ENCODE measurements at regions not wholly inside any gene's neighbourhood (a gene's known extent, or its start where the extent isn't known, plus 50 kb on each side); places are given as distances from the start of the nearest gene placed in this dataset.

- no peak for DNase-seq (ENCODE audit: low read depth)
- Histone ChIP-seq H3K9me3 (ENCODE audit: control insufficient read depth, low read length) (no peaks in the 10 kb centered on the region), H3K4me3 (ENCODE audit: low read length) (no peak overlapping the region), H3K9ac (ENCODE audit: low read length) (no peak overlapping the region), H3K4me1 (ENCODE audit: control insufficient read depth, insufficient read depth, low read length) (no peaks in the 10 kb centered on the region), H3K27me3 (replicated peaks; ENCODE audit: control insufficient read depth, insufficient read depth, low read length) (peaks cover 16% of the 10 kb centered on the region), H3K36me3 (ENCODE audit: control insufficient read depth, insufficient read depth, low read length, severe bottlenecking) (no peaks in the 10 kb centered on the region)
These were observed 144.7 kb upstream of the FRMD4B start for GRCh38 chr3:69530554-69530953.

DNA sequence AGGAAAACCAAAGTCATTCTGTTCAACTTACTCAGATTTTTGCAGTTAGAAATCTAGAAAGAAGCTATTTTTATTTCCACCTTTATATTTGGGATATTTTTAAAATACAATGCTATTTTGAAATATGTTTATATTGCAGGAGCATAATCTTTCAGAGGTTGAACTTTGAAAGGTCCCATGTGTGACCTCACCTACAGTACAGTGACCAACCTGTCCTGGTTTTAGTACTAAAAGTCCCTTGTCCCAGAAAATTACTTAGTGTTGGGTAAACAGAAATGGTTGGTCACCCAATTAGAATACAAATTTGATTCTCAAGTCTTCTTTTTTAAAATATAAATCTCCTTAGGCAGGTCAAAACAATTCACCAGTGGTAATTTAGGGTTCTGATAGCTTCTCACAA, 141.6 kb upstream of the FRMD4B start:
- peaks cover 4% of the 10 kb centered on the region for H3K9me3 ChIP-seq (ENCODE audit: control insufficient read depth, low read length)
- H3K4me3 ChIP-seq (ENCODE audit: low read length): no peak overlapping the region
- H3K36me3 ChIP-seq (ENCODE audit: control insufficient read depth, insufficient read depth, low read length, severe bottlenecking): no peaks in the 10 kb centered on the region
- peaks cover 15% of the 10 kb centered on the region for H3K27me3 ChIP-seq (replicated peaks; ENCODE audit: control insufficient read depth, insufficient read depth, low read length)
- no peaks in the 10 kb centered on the region for H3K4me1 ChIP-seq (ENCODE audit: control insufficient read depth, insufficient read depth, low read length)
- DNase-seq (ENCODE audit: low read depth): no peak
- no peak overlapping the region for H3K9ac ChIP-seq (ENCODE audit: low read length)

- no peak for DNase-seq (ENCODE audit: low read depth)
- H3K9me3 ChIP-seq (ENCODE audit: control insufficient read depth, low read length): peaks cover 4% of the 10 kb centered on the region
- H3K4me1 ChIP-seq (ENCODE audit: control insufficient read depth, insufficient read depth, low read length): no peaks in the 10 kb centered on the region
- H3K4me3 ChIP-seq (ENCODE audit: low read length): no peak overlapping the region
- H3K36me3 ChIP-seq (ENCODE audit: control insufficient read depth, insufficient read depth, low read length, severe bottlenecking): no peaks in the 10 kb centered on the region
- peaks cover 15% of the 10 kb centered on the region for H3K27me3 ChIP-seq (replicated peaks; ENCODE audit: control insufficient read depth, insufficient read depth, low read length)
- H3K9ac ChIP-seq (ENCODE audit: low read length): no peak overlapping the region
These were observed 138.9 kb upstream of the FRMD4B start for GRCh38 chr3:69524816-69525215.

DNA sequence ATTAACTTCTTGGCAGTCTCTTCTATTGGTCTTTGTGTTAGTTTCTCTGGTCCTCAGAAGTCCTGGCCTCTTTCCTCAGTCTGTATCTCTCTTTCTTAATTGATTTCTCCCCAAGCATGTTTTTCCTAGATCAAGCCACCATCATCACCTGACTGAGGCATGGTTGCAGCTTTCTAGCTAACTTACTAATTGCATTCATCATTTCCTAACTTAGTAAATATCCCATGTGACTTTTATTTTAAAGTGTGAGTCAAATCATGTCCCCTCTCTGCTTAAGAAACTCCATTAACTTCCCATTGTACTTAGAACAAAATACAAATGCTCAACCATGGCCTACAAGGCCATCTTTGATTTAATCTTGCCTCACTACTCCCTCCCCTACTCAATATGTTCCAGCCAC, 135.4 kb upstream of the FRMD4B start:
- no peak for DNase-seq (ENCODE audit: low read depth)
- peaks cover 8% of the 10 kb centered on the region for H3K27me3 ChIP-seq (replicated peaks; ENCODE audit: control insufficient read depth, insufficient read depth, low read length)
- H3K9me3 ChIP-seq (ENCODE audit: control insufficient read depth, low read length): peaks cover 4% of the 10 kb centered on the region
- no peaks in the 10 kb centered on the region for H3K36me3 ChIP-seq (ENCODE audit: control insufficient read depth, insufficient read depth, low read length, severe bottlenecking)
- no peak overlapping the region for H3K9ac ChIP-seq (ENCODE audit: low read length)
- no peak overlapping the region for H3K4me3 ChIP-seq (ENCODE audit: low read length)
- no peaks in the 10 kb centered on the region for H3K4me1 ChIP-seq (ENCODE audit: control insufficient read depth, insufficient read depth, low read length)

DNA sequence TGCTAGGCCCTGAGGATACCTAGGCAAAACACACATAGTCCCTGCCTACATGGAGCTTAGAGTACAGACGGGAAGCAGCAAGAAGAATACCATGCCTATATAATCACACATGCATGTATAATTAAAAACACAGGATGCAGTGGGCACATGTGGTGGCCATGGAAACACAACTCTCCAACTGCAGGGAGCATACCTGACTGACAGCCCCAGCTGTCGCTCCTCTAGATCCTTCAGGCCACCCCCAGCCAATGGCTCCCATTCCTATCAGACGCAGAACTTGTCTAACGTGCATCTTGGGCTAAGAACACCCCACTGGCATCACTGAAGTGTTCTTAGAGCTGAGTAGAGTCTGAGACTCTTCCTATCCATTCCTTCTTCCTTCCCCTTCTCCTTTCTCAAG, 125.5 kb upstream of the FRMD4B start:
- Histone ChIP-seq H3K36me3 (ENCODE audit: control insufficient read depth, insufficient read depth, low read length, severe bottlenecking) (no peaks in the 10 kb centered on the region), H3K4me1 (ENCODE audit: control insufficient read depth, insufficient read depth, low read length) (peaks cover 9% of the 10 kb centered on the region), H3K4me3 (ENCODE audit: low read length) (no peak overlapping the region), H3K27me3 (replicated peaks; ENCODE audit: control insufficient read depth, insufficient read depth, low read length) (peaks cover 4% of the 10 kb centered on the region), H3K9me3 (ENCODE audit: control insufficient read depth, low read length) (peaks cover 25% of the 10 kb centered on the region), H3K9ac (ENCODE audit: low read length) (no peak overlapping the region)
- DNase-seq (ENCODE audit: low read depth): no peak

GRCh38 chr3:69510481-69511030, 124.7 kb upstream of the FRMD4B start:
- no peak for DNase-seq (ENCODE audit: low read depth)
- Histone ChIP-seq H3K36me3 (ENCODE audit: control insufficient read depth, insufficient read depth, low read length, severe bottlenecking) (no peaks in the 10 kb centered on the region), H3K9ac (ENCODE audit: low read length) (no peak overlapping the region), H3K4me3 (ENCODE audit: low read length) (no peak overlapping the region), H3K27me3 (replicated peaks; ENCODE audit: control insufficient read depth, insufficient read depth, low read length) (peaks cover 4% of the 10 kb centered on the region), H3K9me3 (ENCODE audit: control insufficient read depth, low read length) (peaks cover 25% of the 10 kb centered on the region), H3K4me1 (ENCODE audit: control insufficient read depth, insufficient read depth, low read length) (peaks cover 9% of the 10 kb centered on the region)

DNA sequence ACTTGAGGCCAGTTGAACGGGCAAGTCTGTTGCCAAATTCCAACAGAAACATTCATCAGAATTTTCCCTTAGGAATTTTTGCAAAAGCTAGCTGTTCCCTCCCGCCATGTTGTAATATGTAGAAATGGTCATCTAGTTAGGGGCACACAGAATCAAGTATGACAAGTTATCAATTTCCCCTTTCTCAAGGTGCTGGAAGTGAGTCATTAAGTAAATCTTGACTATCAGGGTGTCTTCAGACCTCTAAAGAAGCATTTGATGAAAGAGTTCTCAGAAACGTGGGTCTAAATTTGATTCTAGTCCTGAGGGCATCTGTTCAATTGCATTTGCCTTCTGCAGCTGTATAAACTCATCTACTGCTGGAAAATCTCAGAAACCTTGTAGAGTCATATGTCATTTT, 123.4 kb upstream of the FRMD4B start:
- peaks cover 16% of the 10 kb centered on the region for H3K9me3 ChIP-seq (ENCODE audit: control insufficient read depth, low read length)
- H3K27me3 ChIP-seq (replicated peaks; ENCODE audit: control insufficient read depth, insufficient read depth, low read length): peaks cover 4% of the 10 kb centered on the region
- H3K4me1 ChIP-seq (ENCODE audit: control insufficient read depth, insufficient read depth, low read length): peaks cover 15% of the 10 kb centered on the region
- no peaks in the 10 kb centered on the region for H3K36me3 ChIP-seq (ENCODE audit: control insufficient read depth, insufficient read depth, low read length, severe bottlenecking)
- H3K4me3 ChIP-seq (ENCODE audit: low read length): no peak overlapping the region
- DNase-seq (ENCODE audit: low read depth): no peak
- H3K9ac ChIP-seq (ENCODE audit: low read length): no peak overlapping the region

- no peak for DNase-seq (ENCODE audit: low read depth)
- Histone ChIP-seq H3K36me3 (ENCODE audit: control insufficient read depth, insufficient read depth, low read length, severe bottlenecking) (no peaks in the 10 kb centered on the region), H3K9ac (ENCODE audit: low read length) (no peak overlapping the region), H3K4me3 (ENCODE audit: low read length) (no peak overlapping the region), H3K4me1 (ENCODE audit: control insufficient read depth, insufficient read depth, low read length) (peaks cover 18% of the 10 kb centered on the region), H3K9me3 (ENCODE audit: control insufficient read depth, low read length) (no peaks in the 10 kb centered on the region), H3K27me3 (replicated peaks; ENCODE audit: control insufficient read depth, insufficient read depth, low read length) (peaks cover 4% of the 10 kb centered on the region)
These were observed 120.0 kb upstream of the FRMD4B start for GRCh38 chr3:69505770-69506407.

GRCh38 chr3:69504232-69504631, 118.3 kb upstream of the FRMD4B start:
- no peak overlapping the region for H3K9ac ChIP-seq (ENCODE audit: low read length)
- DNase-seq (ENCODE audit: low read depth): peak; percentile 12
- H3K4me3 ChIP-seq (ENCODE audit: low read length): no peak overlapping the region
- peaks cover 22% of the 10 kb centered on the region for H3K4me1 ChIP-seq (ENCODE audit: control insufficient read depth, insufficient read depth, low read length)
- H3K9me3 ChIP-seq (ENCODE audit: control insufficient read depth, low read length): no peaks in the 10 kb centered on the region
- peaks cover 4% of the 10 kb centered on the region for H3K27me3 ChIP-seq (replicated peaks; ENCODE audit: control insufficient read depth, insufficient read depth, low read length)
- no peaks in the 10 kb centered on the region for H3K36me3 ChIP-seq (ENCODE audit: control insufficient read depth, insufficient read depth, low read length, severe bottlenecking)

DNA sequence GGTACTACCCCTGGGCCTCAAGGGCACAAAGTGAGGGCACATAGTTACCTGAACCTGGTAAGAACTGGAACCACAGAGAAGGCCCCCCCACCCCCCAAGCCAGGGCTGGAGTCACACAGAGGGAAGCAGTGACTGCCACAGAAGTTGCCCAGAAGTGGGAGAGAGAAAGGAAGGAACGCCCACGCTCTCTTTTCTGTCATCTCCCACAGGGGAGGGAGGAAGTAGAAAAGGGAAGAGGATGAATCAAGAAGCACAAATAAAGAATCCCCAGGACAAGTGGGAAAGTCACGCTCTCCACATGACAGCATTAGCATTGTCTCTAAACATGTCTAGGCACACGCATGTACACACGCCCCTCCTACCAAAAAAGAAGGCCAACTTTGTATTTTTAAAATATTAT, 114.7 kb upstream of the FRMD4B start:
- Histone ChIP-seq H3K9ac (ENCODE audit: low read length) (no peak overlapping the region), H3K9me3 (ENCODE audit: control insufficient read depth, low read length) (no peaks in the 10 kb centered on the region), H3K36me3 (ENCODE audit: control insufficient read depth, insufficient read depth, low read length, severe bottlenecking) (no peaks in the 10 kb centered on the region), H3K4me3 (ENCODE audit: low read length) (no peak overlapping the region), H3K27me3 (replicated peaks; ENCODE audit: control insufficient read depth, insufficient read depth, low read length) (peaks cover 3% of the 10 kb centered on the region), H3K4me1 (ENCODE audit: control insufficient read depth, insufficient read depth, low read length) (peaks cover 22% of the 10 kb centered on the region)
- no peak for DNase-seq (ENCODE audit: low read depth)

- Histone ChIP-seq H3K36me3 (ENCODE audit: control insufficient read depth, insufficient read depth, low read length, severe bottlenecking) (no peaks in the 10 kb centered on the region), H3K9me3 (ENCODE audit: control insufficient read depth, low read length) (no peaks in the 10 kb centered on the region), H3K27me3 (replicated peaks; ENCODE audit: control insufficient read depth, insufficient read depth, low read length) (peaks cover 3% of the 10 kb centered on the region), H3K4me3 (ENCODE audit: low read length) (no peak overlapping the region), H3K9ac (ENCODE audit: low read length) (no peak overlapping the region), H3K4me1 (ENCODE audit: control insufficient read depth, insufficient read depth, low read length) (peaks cover 22% of the 10 kb centered on the region)
- DNase-seq (ENCODE audit: low read depth): no peak
These were observed 114.1 kb upstream of the FRMD4B start for GRCh38 chr3:69499899-69500421.

GRCh38 chr3:69499422-69499821, 113.5 kb upstream of the FRMD4B start:
- Histone ChIP-seq H3K9ac (ENCODE audit: low read length) (no peak overlapping the region), H3K9me3 (ENCODE audit: control insufficient read depth, low read length) (no peaks in the 10 kb centered on the region), H3K27me3 (replicated peaks; ENCODE audit: control insufficient read depth, insufficient read depth, low read length) (peaks cover 3% of the 10 kb centered on the region), H3K4me3 (ENCODE audit: low read length) (no peak overlapping the region), H3K36me3 (ENCODE audit: control insufficient read depth, insufficient read depth, low read length, severe bottlenecking) (no peaks in the 10 kb centered on the region), H3K4me1 (ENCODE audit: control insufficient read depth, insufficient read depth, low read length) (peaks cover 18% of the 10 kb centered on the region)
- DNase-seq (ENCODE audit: low read depth): no peak
